ENCODE measurements at regions not wholly inside any gene's neighbourhood (a gene's known extent, or its start where the extent isn't known, plus 50 kb on each side); places are given as distances from the start of the nearest gene placed in this dataset.

DNA sequence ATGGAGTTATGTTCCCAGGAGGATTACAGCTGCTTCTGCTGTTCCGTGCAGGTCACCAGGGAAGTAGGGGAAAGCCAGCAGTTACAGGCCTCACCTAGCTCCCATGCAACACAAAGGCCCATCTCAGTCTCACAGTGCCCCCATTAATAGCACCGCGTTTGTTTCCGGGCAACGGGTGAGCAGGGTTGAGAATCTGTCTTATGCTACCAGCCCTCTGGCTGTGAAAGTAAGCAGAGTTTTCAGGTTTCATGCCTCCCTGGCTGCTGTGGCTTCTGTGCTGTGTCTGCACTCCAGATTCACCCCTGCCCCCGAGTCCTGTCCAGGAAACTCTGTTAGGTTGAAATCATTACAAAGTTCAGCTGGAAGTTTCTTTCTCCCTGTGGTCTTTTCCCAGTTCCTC is 254.4 kb upstream of the GPR149 start:
- peaks cover 0 to 18% (median 4%) of the 10 kb centered on the region in 12 donors for H3K9me3 ChIP-seq
- H3K36me3 ChIP-seq: no peaks in the 10 kb centered on the region
- ATAC-seq (no peak), DNase-seq (no peak)
- TF ChIP-seq, protein P1, sequence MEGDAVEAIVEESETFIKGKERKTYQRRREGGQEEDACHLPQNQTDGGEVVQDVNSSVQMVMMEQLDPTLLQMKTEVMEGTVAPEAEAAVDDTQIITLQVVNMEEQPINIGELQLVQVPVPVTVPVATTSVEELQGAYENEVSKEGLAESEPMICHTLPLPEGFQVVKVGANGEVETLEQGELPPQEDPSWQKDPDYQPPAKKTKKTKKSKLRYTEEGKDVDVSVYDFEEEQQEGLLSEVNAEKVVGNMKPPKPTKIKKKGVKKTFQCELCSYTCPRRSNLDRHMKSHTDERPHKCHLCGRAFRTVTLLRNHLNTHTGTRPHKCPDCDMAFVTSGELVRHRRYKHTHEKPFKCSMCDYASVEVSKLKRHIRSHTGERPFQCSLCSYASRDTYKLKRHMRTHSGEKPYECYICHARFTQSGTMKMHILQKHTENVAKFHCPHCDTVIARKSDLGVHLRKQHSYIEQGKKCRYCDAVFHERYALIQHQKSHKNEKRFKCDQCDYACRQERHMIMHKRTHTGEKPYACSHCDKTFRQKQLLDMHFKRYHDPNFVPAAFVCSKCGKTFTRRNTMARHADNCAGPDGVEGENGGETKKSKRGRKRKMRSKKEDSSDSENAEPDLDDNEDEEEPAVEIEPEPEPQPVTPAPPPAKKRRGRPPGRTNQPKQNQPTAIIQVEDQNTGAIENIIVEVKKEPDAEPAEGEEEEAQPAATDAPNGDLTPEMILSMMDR (IDR thresholded peaks at IDR 0.05): no peak
- TF ChIP-seq POLR2A (IDR thresholded peaks at IDR 0.05): no peak
- 60 to 68% (median 63%) methylated on average over 5 to 6 of the region's 6 CpGs for WGBS, 4 donors
- no peak overlapping the region for H3K27ac ChIP-seq
- H3K27me3 ChIP-seq: no peaks in the 10 kb centered on the region
- intact Hi-C loops (cut with DNase I): no loop called here
- H3K4me3 ChIP-seq: no peak overlapping the region
- H3K4me1 ChIP-seq: no peaks in the 10 kb centered on the region

DNA sequence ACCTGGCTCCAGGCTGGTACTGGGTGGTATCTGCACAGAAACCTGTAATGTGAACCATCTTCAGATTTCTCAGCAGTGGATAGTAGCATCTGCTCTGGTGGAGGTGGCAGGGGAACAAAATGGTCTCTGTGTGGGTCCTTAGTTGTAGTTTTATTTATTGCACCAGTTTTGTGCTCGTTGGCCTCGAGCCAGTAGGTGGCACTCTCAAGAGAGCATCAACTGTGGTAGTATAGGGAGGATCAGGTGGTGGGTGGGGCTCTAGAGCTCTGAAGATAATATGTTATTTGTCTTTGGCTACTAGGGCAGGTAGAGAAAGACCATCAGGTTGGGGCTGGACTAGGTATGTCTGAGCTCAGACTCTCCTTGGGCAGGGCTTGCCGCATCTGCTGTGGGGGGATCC is 254.0 kb upstream of the GPR149 start:
- ATAC-seq: no peak
- no peaks in the 10 kb centered on the region for H3K4me1 ChIP-seq
- no peak overlapping the region for H3K4me3 ChIP-seq
- WGBS, 4 donors: 73 to 84% (median 74%) methylated on average over 3 of the region's 3 CpGs
- H3K27me3 ChIP-seq: no peaks in the 10 kb centered on the region
- peaks cover 0 to 18% (median 4%) of the 10 kb centered on the region in 12 donors for H3K9me3 ChIP-seq
- H3K36me3 ChIP-seq: no peaks in the 10 kb centered on the region
- no peak overlapping the region for H3K27ac ChIP-seq
- DNase-seq: no peak
- intact Hi-C loops (cut with DNase I): no loop called here
- TF ChIP-seq, protein P1 (IDR thresholded peaks at IDR 0.05): no peak
- no peak for TF ChIP-seq POLR2A (IDR thresholded peaks at IDR 0.05)

DNA sequence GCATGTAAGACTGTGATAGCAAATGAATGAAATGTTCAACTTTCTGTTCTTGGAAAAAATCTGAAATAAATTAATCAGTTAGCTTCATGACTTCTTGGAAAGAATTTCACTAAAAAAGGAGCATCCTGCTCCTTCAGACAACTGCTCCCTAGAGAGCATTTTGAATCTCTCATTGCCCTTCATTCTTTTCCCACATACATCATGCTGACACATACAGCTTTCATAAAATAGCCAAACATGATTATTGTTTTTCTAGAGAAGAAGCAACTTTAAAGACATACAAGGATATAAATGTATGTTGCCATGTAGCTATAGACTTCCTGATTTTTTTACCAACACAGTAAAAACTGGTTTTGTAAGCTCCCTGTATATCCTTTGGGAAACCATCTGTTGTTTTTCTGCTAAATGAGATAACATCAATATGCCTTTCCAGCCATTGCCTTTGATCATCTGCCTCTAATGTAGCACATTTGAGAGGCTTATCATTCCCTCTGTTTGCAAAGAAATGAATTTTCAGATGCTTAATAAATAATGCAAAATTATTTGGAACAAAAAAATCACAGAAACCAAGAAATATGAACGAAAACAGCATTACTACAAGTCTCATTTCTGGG is 248.2 kb upstream of the GPR149 start:
- WGBS, 4 donors: 44 to 66% (median 61%) methylated on average over 1 of the region's 1 CpG
- H3K27ac ChIP-seq: no peak overlapping the region
- H3K36me3 ChIP-seq: no peaks in the 10 kb centered on the region
- H3K4me3 ChIP-seq: no peak overlapping the region
- DNase-seq (no peak), ATAC-seq (no peak)
- H3K27me3 ChIP-seq: no peaks in the 10 kb centered on the region
- peaks cover 0 to 10% (median 0%) of the 10 kb centered on the region in 12 donors for H3K9me3 ChIP-seq
- no peaks in the 10 kb centered on the region for H3K4me1 ChIP-seq
- intact Hi-C loops (cut with DNase I): no loop called here
- TF ChIP-seq, protein P1 (IDR thresholded peaks at IDR 0.05): no peak
- no peak for TF ChIP-seq POLR2A (IDR thresholded peaks at IDR 0.05)

DNA sequence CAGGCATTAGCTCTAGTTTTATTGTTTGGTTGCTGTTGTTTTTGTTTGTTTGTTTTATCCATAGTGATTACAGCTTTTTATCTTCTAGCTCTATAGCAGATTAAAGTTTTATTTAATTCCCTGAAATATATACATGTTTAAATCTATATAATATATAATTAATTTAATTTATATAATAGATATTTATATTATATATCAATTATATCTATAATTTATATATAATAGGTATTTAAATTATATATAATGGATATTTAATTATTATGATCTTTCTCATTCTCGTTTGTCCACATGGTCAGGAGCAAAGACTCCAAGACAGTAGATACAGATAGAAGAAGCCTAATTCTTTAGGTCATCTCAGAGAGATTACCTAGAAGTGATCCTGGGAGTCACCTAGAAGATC is 238.8 kb upstream of the GPR149 start:
- intact Hi-C loops (cut with DNase I): no loop called here

More for the DNA sequence above, 238.8 kb upstream of the GPR149 start:
- no peaks in the 10 kb centered on the region for H3K36me3 ChIP-seq
- WGBS, 4 donors: 55 to 67% (median 59%) methylated on average over 1 of the region's 1 CpG
- DNase-seq (no peak), ATAC-seq (no peak)
- no peak overlapping the region for H3K4me3 ChIP-seq
- H3K27me3 ChIP-seq: no peaks in the 10 kb centered on the region
- H3K27ac ChIP-seq: no peak overlapping the region
- TF ChIP-seq, protein P1 (IDR thresholded peaks at IDR 0.05): no peak
- no peak for TF ChIP-seq POLR2A (IDR thresholded peaks at IDR 0.05)
- H3K9me3 ChIP-seq: no peaks in the 10 kb centered on the region
- no peaks in the 10 kb centered on the region for H3K4me1 ChIP-seq
